Right kidney (tissue), 1 donor: ENCODE measurements at regions not wholly inside any gene's neighbourhood (a gene's known extent, or its start where the extent isn't known, plus 50 kb on each side); places are given as distances from the start of the nearest gene placed in this dataset.

Experiments
- DNase-seq: peaks from one replicate; pipeline ENCODE4 v3.0.0-alpha.2; 2016

GRCh38 chr6:227074-227782 is 65.1 kb upstream of the DUSP22 start:
- no peak for DNase-seq

GRCh38 chr6:227812-228338 is 64.4 kb upstream of the DUSP22 start:
- DNase-seq = no peak

- no peak for DNase-seq
These were observed 63.2 kb upstream of the DUSP22 start for GRCh38 chr6:228881-229651.

GRCh38 chr6:231779-232178 is 60.5 kb upstream of the DUSP22 start:
- DNase-seq = no peak

- no peak for DNase-seq
These were observed 59.2 kb upstream of the DUSP22 start for GRCh38 chr6:232982-233640.

- no peak for DNase-seq
These were observed 57.4 kb upstream of the DUSP22 start for GRCh38 chr6:234706-235372.

- no peak for DNase-seq
These were observed 56.4 kb upstream of the DUSP22 start for GRCh38 chr6:235763-236360.

GRCh38 chr6:236519-236918 is 55.8 kb upstream of the DUSP22 start:
- DNase-seq = no peak

- no peak for DNase-seq
These were observed 52.1 kb upstream of the DUSP22 start for GRCh38 chr6:240151-240550.

- DNase-seq = peak; percentile 29
These were observed 50.9 kb upstream of the DUSP22 start for GRCh38 chr6:241336-241865.
